A673 (cell line): ENCODE measurements at regions not wholly inside any gene's neighbourhood (a gene's known extent, or its start where the extent isn't known, plus 50 kb on each side); places are given as distances from the start of the nearest gene placed in this dataset.

Experiments
- BruUV-seq: library from RNA; stranded (reverse); fragments of 400-500 nt; replicated peaks from 2 replicates; lab custom pipeline; 2021; lab: Mats Ljungman, UMichigan
- CTCF ChIA-PET: fragments of 300-600 bp; sonication (Branson Sonifier 250); formaldehyde crosslinking; loops from one replicate; lab custom pipeline; 2022; ENCODE audit warnings: antibody characterized with exemption; lab: Charles Lee
- POLR2A ChIA-PET: fragments of 300-600 bp; sonication (Branson Sonifier 250); formaldehyde crosslinking; loops from one replicate; lab custom pipeline; 2022; ENCODE audit warnings: antibody characterized with exemption; ENCODE audit not compliant: low non-redundant PET; lab: Charles Lee
- DNase-seq: peaks from one replicate; pipeline ENCODE4 v3.0.0-alpha.2; 2015; ENCODE audit warnings: low spot score
- H3K27ac ChIP-seq: fragments of 200-600 bp; sonication (generic); 2 replicates; pipeline ENCODE4 v1.5.1; 2016; ENCODE audit warnings: mixed run types, low read depth, mild to moderate bottlenecking, mixed read lengths, antibody characterized with exemption, low read length; ENCODE audit not compliant: poor library complexity, severe bottlenecking
- H3K27me3 ChIP-seq: fragments of 200-600 bp; sonication (generic); replicated peaks from 2 replicates; pipeline ENCODE4 v1.6.1; 2017; ENCODE audit warnings: mixed run types, low read depth, mild to moderate bottlenecking, mixed read lengths, antibody characterized with exemption, low read length; ENCODE audit not compliant: insufficient read depth, poor library complexity
- H3K36me3 ChIP-seq: fragments of 200-600 bp; sonication (generic); 2 replicates; pipeline ENCODE4 v1.6.1; 2016; ENCODE audit warnings: mixed run types, mild to moderate bottlenecking, mixed read lengths, antibody characterized with exemption, low read length; ENCODE audit not compliant: insufficient read depth, poor library complexity, severe bottlenecking
- H3K4me1 ChIP-seq: fragments of 200-600 bp; sonication (generic); 2 replicates; pipeline ENCODE4 v1.6.1; 2017; ENCODE audit warnings: mixed run types, mild to moderate bottlenecking, mixed read lengths, antibody characterized with exemption, low read length; ENCODE audit not compliant: insufficient read depth, poor library complexity, severe bottlenecking
- H3K4me3 ChIP-seq: fragments of 200-600 bp; sonication (generic); 2 replicates; pipeline ENCODE4 v1.5.1; 2016; ENCODE audit warnings: low read depth, mixed run types, mild to moderate bottlenecking, mixed read lengths, low read length; ENCODE audit not compliant: poor library complexity, severe bottlenecking
- H3K9me3 ChIP-seq: fragments of 200-600 bp; sonication (generic); 2 replicates; pipeline ENCODE4 v1.6.1; 2016; ENCODE audit warnings: mixed run types, low read depth, mild to moderate bottlenecking, mixed read lengths, antibody characterized with exemption, low read length; ENCODE audit not compliant: poor library complexity, severe bottlenecking
- CTCF ChIP-seq: fragments of 300-800, 200-600 bp; sonication (generic); conservative IDR thresholded peaks from 2 replicates; pipeline ENCODE4 v1.5.1; 2017; ENCODE audit warnings: low read depth, mild to moderate bottlenecking, antibody characterized with exemption, low read length, moderate library complexity, mixed read lengths
- EZH2 ChIP-seq: fragments of 200-600 bp; sonication (generic); IDR thresholded peaks from 2 replicates; pipeline ENCODE4 v1.6.1; 2017; ENCODE audit warnings: borderline replicate concordance, low read depth, mild to moderate bottlenecking, mixed read lengths, antibody characterized with exemption, low read length; ENCODE audit not compliant: poor library complexity, severe bottlenecking
- intact Hi-C: fragments of 100-400 bp; cut with micrococcal nuclease; formaldehyde crosslinking; loops from one replicate; pipeline ENCODE4 v1.10.0; 2022; ENCODE audit not compliant: unreplicated experiment

- CTCF ChIA-PET, result no interaction called here
- BruUV-seq, result no TSS peak
- H3K9me3 ChIP-seq, result no peaks in the 10 kb centered on the region
- H3K4me3 ChIP-seq, result no peak overlapping the region
- intact Hi-C loops, result no loop called here
- H3K4me1 ChIP-seq, result no peaks in the 10 kb centered on the region
- TF ChIP-seq CTCF (no peak), EZH2 (no peak)
- H3K36me3 ChIP-seq, result no peaks in the 10 kb centered on the region
- H3K27me3 ChIP-seq, result no peaks in the 10 kb centered on the region
- POLR2A ChIA-PET, result no interaction called here
- no peak for DNase-seq
- no peak overlapping the region for H3K27ac ChIP-seq
Observed at GRCh38 chr18:37783771-37784170, 218.2 kb upstream of the CELF4 start.

GRCh38 chr18:37779220-37779619 lies 213.6 kb upstream of the CELF4 start:
- intact Hi-C loops, result no loop called here
- H3K4me3 ChIP-seq, result no peak overlapping the region
- H3K4me1 ChIP-seq, result no peaks in the 10 kb centered on the region
- no TSS peak for BruUV-seq
- H3K36me3 ChIP-seq, result no peaks in the 10 kb centered on the region
- no peak for TF ChIP-seq EZH2
- no peak for TF ChIP-seq CTCF
- no peaks in the 10 kb centered on the region for H3K27me3 ChIP-seq
- no peak overlapping the region for H3K27ac ChIP-seq
- CTCF ChIA-PET, result interaction anchor here (0.6 to 1.1 kb wide), 3 partner anchors 74 to 179 kb away, joined by 3 to 5 read pairs (median 3); no protein-coding TSS in a partner anchor
- no peaks in the 10 kb centered on the region for H3K9me3 ChIP-seq
- DNase-seq, result no peak
- POLR2A ChIA-PET, result no interaction called here

GRCh38 chr18:37778417-37779165 lies 213.0 kb upstream of the CELF4 start:
- no peak overlapping the region for H3K4me3 ChIP-seq
- CTCF ChIA-PET, result interaction anchor here (0.6 to 1.1 kb wide), 4 partner anchors 75 to 372 kb away, joined by 3 to 5 read pairs (median 4); no protein-coding TSS in a partner anchor

More at GRCh38 chr18:37778417-37779165, 213.0 kb upstream of the CELF4 start:
- Histone ChIP-seq H3K9me3 (no peaks in the 10 kb centered on the region), H3K27ac (no peak overlapping the region), H3K27me3 (no peaks in the 10 kb centered on the region), H3K36me3 (no peaks in the 10 kb centered on the region), H3K4me1 (no peaks in the 10 kb centered on the region)
- peak; percentile 68 for DNase-seq
- intact Hi-C loops, result no loop called here
- POLR2A ChIA-PET, result no interaction called here
- no peak for TF ChIP-seq EZH2
- peak; percentile 85 for TF ChIP-seq CTCF
- BruUV-seq, result no TSS peak
